ENCODE measurements at regions not wholly inside any gene's neighbourhood (a gene's known extent, or its start where the extent isn't known, plus 50 kb on each side); places are given as distances from the start of the nearest gene placed in this dataset.

GRCh38 chr12:131482199-131482598 is 228.7 kb upstream of the SFSWAP start (continued):
- TF ChIP-seq ARHGAP35 (IDR thresholded peaks at IDR 0.05; ENCODE audit: partially characterized antibody) (no peak), GTF2A2 (tag; IDR thresholded peaks at IDR 0.05) (no peak), KLF10 (CRISPR knock-in tag; IDR thresholded peaks at IDR 0.05) (no peak), RBM14 (IDR thresholded peaks at IDR 0.05; ENCODE audit: borderline replicate concordance, insufficient read depth, low read depth, low read length) (no peak), HNRNPL (IDR thresholded peaks at IDR 0.05; ENCODE audit: low read depth, low read length) (no peak), MEF2D (tag; conservative IDR thresholded peaks at IDR 0.05; ENCODE audit: low read depth) (no peak), EGR1 (conservative IDR thresholded peaks at IDR 0.05) (no peak), USF2 (CRISPR knock-in tag; IDR thresholded peaks at IDR 0.05) (peak; percentile 79), ETS2 (tag; IDR thresholded peaks at IDR 0.05; ENCODE audit: borderline replicate concordance, poor library complexity, severe bottlenecking) (no peak), RAD51 (IDR thresholded peaks at IDR 0.05; ENCODE audit: borderline replicate concordance, low read depth) (peak; percentile 79), AFF1 (IDR thresholded peaks at IDR 0.05; ENCODE audit: low read depth in 1 of 2, partially characterized antibody in 2 of 2) (peak in 1 of 2 experiments; percentile 83), ATF6 (CRISPR knock-in tag; IDR thresholded peaks at IDR 0.05) (no peak), HOMEZ (CRISPR knock-in tag; IDR thresholded peaks at IDR 0.05) (no peak), THAP12 (CRISPR knock-in tag; IDR thresholded peaks at IDR 0.05) (no peak), DEAF1 (CRISPR knock-in tag; IDR thresholded peaks at IDR 0.05) (no peak), RFX1 (IDR thresholded peaks at IDR 0.05) (no peak)
